Muscle layer of colon (tissue), 2 donors: ENCODE measurements at regions not wholly inside any gene's neighbourhood (a gene's known extent, or its start where the extent isn't known, plus 50 kb on each side); places are given as distances from the start of the nearest gene placed in this dataset.

Source experiments
- H3K27ac ChIP-seq: one replicate; pipeline ENCODE4 v1.7.0; 2013; ENCODE audit warnings: low read depth, mild to moderate bottlenecking, low read length, moderate library complexity
- H3K27me3 ChIP-seq, 2 donors: one replicate each; pipeline ENCODE4 v1.7.0; 2013; ENCODE audit warnings: low read length in 2 of 2, mild to moderate bottlenecking in 2 of 2; ENCODE audit not compliant: insufficient read depth in 2 of 2, control insufficient read depth in 1 of 2
- H3K36me3 ChIP-seq: one replicate; pipeline ENCODE4 v1.7.0; 2013; ENCODE audit warnings: mild to moderate bottlenecking, low read length; ENCODE audit not compliant: insufficient read depth
- H3K4me1 ChIP-seq: one replicate; pipeline ENCODE4 v1.7.0; 2013; ENCODE audit warnings: mild to moderate bottlenecking, low read length; ENCODE audit not compliant: insufficient read depth
- H3K4me3 ChIP-seq, 2 donors: one replicate each; pipeline ENCODE4 v1.7.0; 2013; ENCODE audit warnings: low read length in 2 of 2, low read depth in 1 of 2, mild to moderate bottlenecking in 1 of 2, moderate library complexity in 1 of 2
- H3K9ac ChIP-seq: one replicate; pipeline ENCODE4 v1.7.0; 2013; ENCODE audit warnings: low read length
- H3K9me3 ChIP-seq: one replicate; pipeline ENCODE4 v1.7.0; 2013; ENCODE audit warnings: mild to moderate bottlenecking, low read length
- donor health status: abdominal sarcoma.
- donor health status: Adenocarcinoma of cecum.

- Histone ChIP-seq H3K27ac (no peak overlapping the region), H3K27me3 (no peaks in the 10 kb centered on the region), H3K9ac (no peak overlapping the region)
Measured at GRCh38 chr5:171528865-171529614, 109.6 kb downstream of the FGF18 start.

GRCh38 chr5:171531638-171532037 lies 112.2 kb downstream of the FGF18 start:
- Histone ChIP-seq H3K4me1 (no peaks in the 10 kb centered on the region), H3K27ac (no peak overlapping the region), H3K4me3 (no peak overlapping the region), H3K36me3 (no peaks in the 10 kb centered on the region), H3K9ac (no peak overlapping the region), H3K27me3 (no peaks in the 10 kb centered on the region), H3K9me3 (no peaks in the 10 kb centered on the region)

More at GRCh38 chr5:171528865-171529614, 109.6 kb downstream of the FGF18 start:
- no peaks in the 10 kb centered on the region for H3K36me3 ChIP-seq
- no peaks in the 10 kb centered on the region for H3K9me3 ChIP-seq
- H3K4me3 ChIP-seq = no peak overlapping the region
- H3K4me1 ChIP-seq = peaks cover 13% of the 10 kb centered on the region

- Histone ChIP-seq H3K27ac (no peak overlapping the region), H3K4me1 (no peaks in the 10 kb centered on the region), H3K27me3 (no peaks in the 10 kb centered on the region), H3K36me3 (no peaks in the 10 kb centered on the region), H3K9ac (no peak overlapping the region), H3K4me3 (no peak overlapping the region), H3K9me3 (no peaks in the 10 kb centered on the region)
Measured at GRCh38 chr5:171533153-171533552, 113.7 kb downstream of the FGF18 start.

GRCh38 chr5:171534043-171534895 lies 114.8 kb downstream of the FGF18 start:
- H3K4me3 ChIP-seq = no peak overlapping the region
- no peaks in the 10 kb centered on the region for H3K4me1 ChIP-seq
- H3K27me3 ChIP-seq = no peaks in the 10 kb centered on the region
- no peak overlapping the region for H3K27ac ChIP-seq
- H3K9ac ChIP-seq = no peak overlapping the region
- no peaks in the 10 kb centered on the region for H3K36me3 ChIP-seq
- no peaks in the 10 kb centered on the region for H3K9me3 ChIP-seq

- H3K27me3 ChIP-seq = no peaks in the 10 kb centered on the region
- no peaks in the 10 kb centered on the region for H3K36me3 ChIP-seq
- no peak overlapping the region for H3K9ac ChIP-seq
- no peaks in the 10 kb centered on the region for H3K9me3 ChIP-seq
- no peak overlapping the region for H3K4me3 ChIP-seq
- H3K4me1 ChIP-seq = no peaks in the 10 kb centered on the region
- no peak overlapping the region for H3K27ac ChIP-seq
Measured at GRCh38 chr5:171535162-171535561, 115.7 kb downstream of the FGF18 start.

GRCh38 chr5:171537070-171537849 lies 117.8 kb downstream of the FGF18 start:
- Histone ChIP-seq H3K27me3 (no peaks in the 10 kb centered on the region), H3K4me1 (no peaks in the 10 kb centered on the region), H3K4me3 (no peak overlapping the region), H3K27ac (no peak overlapping the region), H3K36me3 (no peaks in the 10 kb centered on the region), H3K9ac (no peak overlapping the region), H3K9me3 (no peaks in the 10 kb centered on the region)

- Histone ChIP-seq H3K9ac (no peak overlapping the region), H3K27ac (no peak overlapping the region), H3K4me1 (no peaks in the 10 kb centered on the region), H3K9me3 (no peaks in the 10 kb centered on the region), H3K27me3 (no peaks in the 10 kb centered on the region), H3K4me3 (no peak overlapping the region), H3K36me3 (no peaks in the 10 kb centered on the region)
Measured at GRCh38 chr5:171537923-171538537, 118.6 kb downstream of the FGF18 start.

- Histone ChIP-seq H3K4me3 (no peak overlapping the region), H3K9me3 (no peaks in the 10 kb centered on the region), H3K27me3 (no peaks in the 10 kb centered on the region), H3K4me1 (no peaks in the 10 kb centered on the region), H3K27ac (no peak overlapping the region), H3K36me3 (no peaks in the 10 kb centered on the region), H3K9ac (no peak overlapping the region)
Measured at GRCh38 chr5:171538681-171539080, 119.2 kb downstream of the FGF18 start.

GRCh38 chr5:171540865-171541264 lies 121.4 kb downstream of the FGF18 start:
- Histone ChIP-seq H3K4me1 (no peaks in the 10 kb centered on the region), H3K36me3 (no peaks in the 10 kb centered on the region), H3K4me3 (no peak overlapping the region), H3K27ac (no peak overlapping the region), H3K9me3 (no peaks in the 10 kb centered on the region), H3K27me3 (no peaks in the 10 kb centered on the region), H3K9ac (no peak overlapping the region)

- Histone ChIP-seq H3K27me3 (no peaks in the 10 kb centered on the region), H3K9ac (no peak overlapping the region), H3K36me3 (no peaks in the 10 kb centered on the region), H3K9me3 (no peaks in the 10 kb centered on the region), H3K4me1 (no peaks in the 10 kb centered on the region), H3K4me3 (no peak overlapping the region), H3K27ac (no peak overlapping the region)
Measured at GRCh38 chr5:171541341-171541776, 121.9 kb downstream of the FGF18 start.
